Rectal smooth muscle tissue (tissue), 1 donor: ENCODE measurements at regions not wholly inside any gene's neighbourhood (a gene's known extent, or its start where the extent isn't known, plus 50 kb on each side); places are given as distances from the start of the nearest gene placed in this dataset.

Source experiments
- H3K27ac ChIP-seq: one replicate; pipeline ENCODE4 v1.7.0; 2013; ENCODE audit warnings: low read depth, low read length, inconsistent platforms
- H3K27me3 ChIP-seq: one replicate; pipeline ENCODE4 v1.7.0; 2013; ENCODE audit warnings: low read length; ENCODE audit not compliant: control insufficient read depth, insufficient read depth
- H3K36me3 ChIP-seq: one replicate; pipeline ENCODE4 v1.7.0; 2013; ENCODE audit warnings: low read length; ENCODE audit not compliant: control insufficient read depth, insufficient read depth
- H3K4me1 ChIP-seq: one replicate; pipeline ENCODE4 v1.7.0; 2013; ENCODE audit warnings: low read length; ENCODE audit not compliant: control insufficient read depth, insufficient read depth
- H3K4me3 ChIP-seq: one replicate; pipeline ENCODE4 v1.7.0; 2013; ENCODE audit warnings: low read length
- H3K9ac ChIP-seq: one replicate; pipeline ENCODE4 v1.7.0; 2013; ENCODE audit warnings: low read length

- Histone ChIP-seq H3K27me3 (no peaks in the 10 kb centered on the region), H3K4me1 (no peaks in the 10 kb centered on the region), H3K27ac (no peak overlapping the region), H3K4me3 (no peak overlapping the region), H3K36me3 (no peaks in the 10 kb centered on the region), H3K9ac (no peak overlapping the region)
These were observed 164.4 kb downstream of the SCG2 start for GRCh38 chr2:223437788-223438187.

DNA sequence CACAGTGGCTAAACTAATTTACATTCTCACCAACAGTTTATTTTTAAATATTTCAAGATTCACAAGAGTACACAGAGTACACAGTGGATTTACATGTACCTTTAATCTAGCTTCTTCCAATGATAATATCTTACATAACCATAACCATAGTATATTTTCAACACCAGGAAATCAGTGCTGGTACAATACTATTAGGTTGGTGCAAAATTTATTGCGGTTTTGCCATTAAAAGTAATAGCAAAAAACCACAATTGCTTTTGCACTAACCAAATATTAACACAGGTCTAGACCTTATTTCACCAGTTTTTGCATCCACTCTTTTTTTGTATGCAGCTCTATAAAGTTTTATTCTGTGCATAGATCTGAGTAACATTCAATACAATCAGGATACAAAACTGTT, 163.0 kb downstream of the SCG2 start:
- Histone ChIP-seq H3K36me3 (no peaks in the 10 kb centered on the region), H3K9ac (no peak overlapping the region), H3K4me1 (no peaks in the 10 kb centered on the region), H3K27me3 (no peaks in the 10 kb centered on the region), H3K4me3 (no peak overlapping the region), H3K27ac (no peak overlapping the region)

DNA sequence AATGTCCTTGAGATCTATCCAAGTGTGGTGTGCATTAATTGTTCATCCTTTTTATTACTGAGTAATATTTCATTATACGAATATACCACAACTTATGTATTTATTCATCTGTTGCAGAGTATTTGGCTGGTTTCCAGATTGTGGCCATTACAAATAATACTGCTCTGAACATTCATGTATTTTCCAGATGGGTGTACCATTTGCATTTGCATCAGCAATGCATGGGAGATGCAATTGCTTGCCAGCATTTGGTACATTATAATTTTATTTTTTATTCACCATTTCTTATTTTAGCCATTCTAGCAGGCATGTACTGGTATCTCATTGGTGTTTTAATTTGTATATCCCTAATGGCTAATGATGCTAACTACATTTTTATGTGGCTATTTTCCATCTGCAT, 162.4 kb downstream of the SCG2 start:
- no peak overlapping the region for H3K4me3 ChIP-seq
- no peaks in the 10 kb centered on the region for H3K27me3 ChIP-seq
- no peak overlapping the region for H3K9ac ChIP-seq
- H3K27ac ChIP-seq: no peak overlapping the region
- no peaks in the 10 kb centered on the region for H3K4me1 ChIP-seq
- H3K36me3 ChIP-seq: no peaks in the 10 kb centered on the region

DNA sequence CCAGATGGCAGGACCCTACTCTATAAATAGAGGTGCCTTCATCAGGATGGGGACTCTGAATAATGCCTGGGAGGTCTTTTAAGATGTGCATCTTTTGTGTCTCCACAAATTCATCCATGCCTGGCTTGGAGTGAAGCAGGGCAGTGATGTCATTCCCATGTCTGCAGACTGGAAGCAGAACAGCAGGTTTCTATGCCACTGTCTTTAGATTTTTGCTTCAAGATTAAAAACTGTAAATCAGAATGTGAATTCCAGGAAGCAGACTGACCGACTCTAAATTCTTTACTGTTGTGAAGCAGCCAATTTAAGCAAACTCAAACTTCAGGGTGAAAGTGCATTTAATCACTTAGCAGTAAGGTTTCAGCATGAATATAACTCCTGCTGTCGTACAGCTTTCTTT, 159.3 kb downstream of the SCG2 start:
- Histone ChIP-seq H3K4me3 (no peak overlapping the region), H3K27ac (no peak overlapping the region), H3K27me3 (no peaks in the 10 kb centered on the region), H3K4me1 (no peaks in the 10 kb centered on the region), H3K36me3 (no peaks in the 10 kb centered on the region), H3K9ac (no peak overlapping the region)

DNA sequence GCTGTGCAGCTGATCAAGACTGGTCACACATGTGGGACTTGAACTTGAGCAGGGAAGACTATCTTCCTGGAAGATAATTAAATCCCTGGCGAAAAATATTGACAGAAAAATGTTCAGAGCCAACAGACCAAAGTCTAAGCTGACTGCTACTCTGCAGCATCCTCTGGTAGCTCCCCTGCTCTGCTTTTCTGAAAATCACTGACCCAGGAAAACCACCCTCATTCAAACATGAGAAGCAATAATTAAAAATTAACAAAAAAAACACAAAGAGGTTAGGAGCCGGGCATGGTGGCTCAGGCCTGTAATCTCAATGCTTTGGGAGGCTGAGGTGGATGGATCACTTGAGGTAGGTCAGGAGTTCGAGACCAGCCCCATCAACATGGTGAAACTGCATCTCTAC, 151.9 kb downstream of the SCG2 start:
- Histone ChIP-seq H3K27ac (no peak overlapping the region), H3K4me1 (no peaks in the 10 kb centered on the region), H3K36me3 (no peaks in the 10 kb centered on the region), H3K4me3 (no peak overlapping the region), H3K9ac (no peak overlapping the region), H3K27me3 (no peaks in the 10 kb centered on the region)

GRCh38 chr2:223457301-223457700, 144.9 kb downstream of the SCG2 start:
- H3K27ac ChIP-seq: no peak overlapping the region
- no peak overlapping the region for H3K4me3 ChIP-seq
- H3K9ac ChIP-seq: no peak overlapping the region
- H3K27me3 ChIP-seq: no peaks in the 10 kb centered on the region
- H3K36me3 ChIP-seq: no peaks in the 10 kb centered on the region
- no peaks in the 10 kb centered on the region for H3K4me1 ChIP-seq

DNA sequence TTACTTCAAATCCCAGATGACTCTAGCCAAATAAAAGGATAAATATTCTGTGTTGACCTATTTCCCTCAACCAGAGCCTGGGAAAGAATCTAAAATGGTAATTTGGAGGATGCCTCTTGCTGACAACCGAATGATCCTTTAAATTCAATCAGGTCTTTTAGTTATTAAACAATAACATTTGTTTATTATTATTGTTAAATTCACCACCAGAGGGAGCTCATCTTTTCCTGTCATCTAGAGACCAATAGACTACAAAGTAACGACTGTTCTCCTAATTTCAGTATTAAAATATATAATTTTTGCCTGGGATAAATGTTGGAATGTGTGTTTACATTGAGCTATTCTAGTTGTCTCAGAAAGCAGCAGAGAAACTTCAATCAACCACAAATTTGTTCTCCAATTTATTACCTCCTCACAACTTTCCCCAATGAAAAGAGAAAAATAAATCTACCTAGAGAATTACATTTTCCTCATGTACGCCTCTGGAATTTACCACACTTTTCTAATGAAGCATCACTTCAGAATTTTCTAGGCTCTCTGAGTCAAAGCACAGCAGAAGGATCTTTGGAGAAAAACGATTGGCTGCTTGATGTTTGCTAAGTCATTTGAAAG, 142.7 kb downstream of the SCG2 start:
- H3K4me3 ChIP-seq: no peak overlapping the region
- H3K4me1 ChIP-seq: no peaks in the 10 kb centered on the region
- no peak overlapping the region for H3K27ac ChIP-seq
- no peaks in the 10 kb centered on the region for H3K36me3 ChIP-seq
- no peaks in the 10 kb centered on the region for H3K27me3 ChIP-seq
- H3K9ac ChIP-seq: no peak overlapping the region

- no peaks in the 10 kb centered on the region for H3K4me1 ChIP-seq
These were observed 142.0 kb downstream of the SCG2 start for GRCh38 chr2:223460209-223460608.

GRCh38 chr2:223460774-223461211, 141.4 kb downstream of the SCG2 start:
- Histone ChIP-seq H3K27ac (no peak overlapping the region), H3K4me1 (no peaks in the 10 kb centered on the region), H3K4me3 (no peak overlapping the region), H3K36me3 (no peaks in the 10 kb centered on the region), H3K27me3 (no peaks in the 10 kb centered on the region), H3K9ac (no peak overlapping the region)

More at GRCh38 chr2:223460209-223460608, 142.0 kb downstream of the SCG2 start:
- Histone ChIP-seq H3K27me3 (no peaks in the 10 kb centered on the region), H3K9ac (no peak overlapping the region), H3K36me3 (no peaks in the 10 kb centered on the region), H3K4me3 (no peak overlapping the region), H3K27ac (no peak overlapping the region)

- Histone ChIP-seq H3K27ac (no peak overlapping the region), H3K4me3 (no peak overlapping the region), H3K4me1 (no peaks in the 10 kb centered on the region), H3K36me3 (no peaks in the 10 kb centered on the region), H3K27me3 (no peaks in the 10 kb centered on the region), H3K9ac (no peak overlapping the region)
These were observed 138.1 kb downstream of the SCG2 start for GRCh38 chr2:223464071-223464470.

DNA sequence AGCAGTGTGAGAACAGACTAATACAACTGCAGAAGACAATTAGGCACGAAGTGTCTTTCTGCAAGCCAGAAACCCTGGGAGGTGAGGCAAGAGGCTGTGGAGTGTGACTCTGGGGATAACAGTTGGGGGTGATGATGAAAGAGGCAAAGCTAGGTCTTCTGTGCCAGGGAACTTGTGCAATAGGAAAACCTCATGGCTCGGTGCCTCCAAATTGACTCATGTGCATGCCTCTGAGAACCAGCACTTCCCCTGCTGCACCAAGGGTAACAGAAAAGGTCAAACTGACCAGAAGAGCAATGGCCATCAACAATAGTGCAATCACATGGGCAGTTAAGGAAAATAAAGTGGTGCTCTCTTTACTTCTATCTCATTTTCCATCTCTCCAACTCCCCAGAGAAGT, 136.4 kb downstream of the SCG2 start:
- peaks cover 8% of the 10 kb centered on the region for H3K4me1 ChIP-seq
- H3K4me3 ChIP-seq: no peak overlapping the region
- H3K27me3 ChIP-seq: no peaks in the 10 kb centered on the region
- H3K9ac ChIP-seq: no peak overlapping the region
- no peak overlapping the region for H3K27ac ChIP-seq
- H3K36me3 ChIP-seq: no peaks in the 10 kb centered on the region

DNA sequence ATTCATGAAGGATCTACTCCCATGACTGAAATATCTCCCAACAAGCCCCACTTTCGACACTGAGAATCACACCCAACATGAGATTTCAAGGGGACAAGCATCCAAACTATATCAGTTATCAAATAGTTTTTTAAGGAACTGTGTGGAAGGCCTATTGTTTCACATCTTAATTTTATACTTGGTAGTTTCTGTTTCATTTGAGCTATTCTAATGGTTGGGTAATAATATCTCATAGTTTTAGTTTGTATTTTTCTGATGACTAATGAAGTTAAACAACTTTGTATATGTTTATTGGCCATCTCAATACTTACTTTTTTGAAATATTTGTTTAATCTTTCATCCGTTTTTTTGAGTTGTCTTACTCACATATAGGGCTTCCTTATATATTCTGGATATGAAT, 135.0 kb downstream of the SCG2 start:
- H3K36me3 ChIP-seq: no peaks in the 10 kb centered on the region
- no peak overlapping the region for H3K9ac ChIP-seq
- H3K4me1 ChIP-seq: peaks cover 8% of the 10 kb centered on the region
- H3K27me3 ChIP-seq: no peaks in the 10 kb centered on the region
- no peak overlapping the region for H3K4me3 ChIP-seq
- H3K27ac ChIP-seq: no peak overlapping the region

DNA sequence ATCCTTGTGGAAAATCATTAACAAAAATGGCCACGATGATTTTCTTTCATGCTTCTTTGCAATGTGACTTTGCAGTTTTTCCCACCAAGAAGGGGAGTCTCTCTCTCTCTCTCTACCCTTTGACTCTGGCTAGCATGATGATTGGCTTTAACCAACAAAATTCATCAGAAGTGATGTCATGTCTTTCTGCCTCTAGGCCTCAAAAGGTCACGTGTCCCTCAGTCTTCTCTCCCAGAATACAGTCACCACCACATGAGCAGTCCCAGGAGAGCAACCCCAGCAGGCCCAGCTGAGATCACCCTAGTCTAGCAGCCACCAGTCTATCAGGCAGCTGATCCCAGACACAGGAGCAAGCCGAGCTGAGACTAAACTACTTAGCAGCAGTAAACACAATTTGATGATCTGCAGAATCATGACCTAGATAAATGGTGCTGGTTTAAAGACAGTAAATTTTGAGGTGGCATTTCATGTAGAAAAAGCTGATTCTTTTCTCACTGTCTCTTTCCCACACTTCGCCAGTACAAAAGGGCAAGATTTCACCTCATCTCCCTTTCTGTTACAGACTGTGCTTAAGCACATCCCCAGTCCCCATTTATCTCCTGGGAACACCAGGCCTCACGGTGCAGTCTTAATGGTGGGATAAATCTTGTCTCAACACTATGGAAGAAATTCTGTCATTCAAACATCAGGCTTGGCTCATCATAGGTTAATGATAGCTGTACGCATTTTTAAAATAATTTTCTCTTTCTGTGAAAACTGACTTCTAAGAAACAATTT, 132.7 kb downstream of the SCG2 start:
- Histone ChIP-seq H3K4me3 (no peak overlapping the region), H3K4me1 (peaks cover 8% of the 10 kb centered on the region), H3K9ac (no peak overlapping the region), H3K27ac (no peak overlapping the region), H3K27me3 (no peaks in the 10 kb centered on the region), H3K36me3 (no peaks in the 10 kb centered on the region)
